NCI-H524 (cell line): ENCODE measurements at regions not wholly inside any gene's neighbourhood (a gene's known extent, or its start where the extent isn't known, plus 50 kb on each side); places are given as distances from the start of the nearest gene placed in this dataset.
"Not testable (repeated sequence)": the region's sequence is repeated elsewhere in the genome, so short reads cannot be mapped to it uniquely, and the experiment has no call there.

Experiments used
- DNase-seq, 2 experiments: peaks; one replicate each; lab custom pipeline; 2025; lab: John Stamatoyannopoulos, UW

GRCh38 chr12:76971216-76971879 lies 92.5 kb upstream of the CSRP2 start:
- DNase-seq: not testable (repeated sequence)

- DNase-seq: no peak
These were observed 88.5 kb upstream of the CSRP2 start for GRCh38 chr12:76967181-76967885.

- DNase-seq: no peak
These were observed 86.2 kb upstream of the CSRP2 start for GRCh38 chr12:76964784-76965571.

- DNase-seq: no peak
These were observed 83.3 kb upstream of the CSRP2 start for GRCh38 chr12:76962099-76962498.

GRCh38 chr12:76957301-76957700 lies 78.5 kb upstream of the CSRP2 start:
- peak; percentile 11 to 61 for DNase-seq

GRCh38 chr12:76952995-76953394 lies 74.2 kb upstream of the CSRP2 start:
- DNase-seq: peak in 1 of 2 experiments; percentile 20

GRCh38 chr12:76948879-76949278 lies 70.1 kb upstream of the CSRP2 start:
- no peak for DNase-seq

GRCh38 chr12:76947304-76947703 lies 68.5 kb upstream of the CSRP2 start:
- DNase-seq: no peak

GRCh38 chr12:76946446-76946845 lies 67.6 kb upstream of the CSRP2 start:
- no peak for DNase-seq

GRCh38 chr12:76945867-76946266 lies 67.0 kb upstream of the CSRP2 start:
- DNase-seq: no peak

- DNase-seq: no peak
These were observed 66.1 kb upstream of the CSRP2 start for GRCh38 chr12:76944892-76945291.

GRCh38 chr12:76943008-76943407 lies 64.2 kb upstream of the CSRP2 start:
- DNase-seq: no peak

- no peak for DNase-seq
These were observed 63.4 kb upstream of the CSRP2 start for GRCh38 chr12:76942267-76942666.

- DNase-seq: peak; percentile 46 to 70
These were observed 62.0 kb upstream of the CSRP2 start for GRCh38 chr12:76940671-76941445.

- DNase-seq: no peak
These were observed 60.9 kb upstream of the CSRP2 start for GRCh38 chr12:76939701-76940100.

GRCh38 chr12:76936275-76937193 lies 57.7 kb upstream of the CSRP2 start:
- no peak for DNase-seq

GRCh38 chr12:76933392-76933791 lies 54.6 kb upstream of the CSRP2 start:
- DNase-seq: not testable (repeated sequence)

- DNase-seq: no peak
These were observed 50.7 kb upstream of the CSRP2 start for GRCh38 chr12:76929499-76929898.
